Tibial nerve (tissue), 4 donors: ENCODE measurements at regions not wholly inside any gene's neighbourhood (a gene's known extent, or its start where the extent isn't known, plus 50 kb on each side); places are given as distances from the start of the nearest gene placed in this dataset.

ENCODE experiments used
- EP300 ChIP-seq, 2 donors: sonication (generic); formaldehyde crosslinking; IDR thresholded peaks; one replicate each; pipeline ENCODE4 v1.6.1; 2017; ENCODE audit warnings: antibody characterized with exemption in 2 of 2, mild to moderate bottlenecking in 1 of 2
- TF ChIP-seq, protein P1 (sequence below), 5 experiments: fragments of 200-600 bp in 3 of 5; fragments of 450-650 bp in 2 of 5; sonication (generic) in 3 of 5; IDR thresholded peaks; one replicate each; pipeline ENCODE4 v1.5.1; 2016 to 2019; ENCODE audit warnings: antibody characterized with exemption in 5 of 5, mild to moderate bottlenecking in 3 of 5, moderate library complexity in 2 of 5

DNA sequence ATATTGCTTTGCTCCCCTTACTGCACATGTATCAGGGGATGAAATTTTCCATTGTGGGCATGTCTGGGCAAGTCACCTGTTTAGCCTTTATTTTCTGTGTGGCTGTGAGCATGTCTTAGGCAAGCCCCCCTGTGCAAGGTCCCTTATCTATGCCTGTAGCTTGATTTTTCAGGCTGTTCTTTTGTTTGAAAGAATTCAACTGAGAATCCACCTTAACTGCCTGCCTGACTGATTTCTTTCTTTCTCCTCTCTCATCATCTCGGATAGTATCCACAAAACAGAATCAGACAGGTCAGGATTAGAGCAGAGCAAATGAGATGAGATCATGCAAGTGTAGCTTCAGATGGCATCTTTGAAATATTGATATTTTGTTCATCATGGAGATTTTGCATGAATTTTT is 1147.5 kb upstream of the ACVR2A start:
- TF ChIP-seq, protein P1, sequence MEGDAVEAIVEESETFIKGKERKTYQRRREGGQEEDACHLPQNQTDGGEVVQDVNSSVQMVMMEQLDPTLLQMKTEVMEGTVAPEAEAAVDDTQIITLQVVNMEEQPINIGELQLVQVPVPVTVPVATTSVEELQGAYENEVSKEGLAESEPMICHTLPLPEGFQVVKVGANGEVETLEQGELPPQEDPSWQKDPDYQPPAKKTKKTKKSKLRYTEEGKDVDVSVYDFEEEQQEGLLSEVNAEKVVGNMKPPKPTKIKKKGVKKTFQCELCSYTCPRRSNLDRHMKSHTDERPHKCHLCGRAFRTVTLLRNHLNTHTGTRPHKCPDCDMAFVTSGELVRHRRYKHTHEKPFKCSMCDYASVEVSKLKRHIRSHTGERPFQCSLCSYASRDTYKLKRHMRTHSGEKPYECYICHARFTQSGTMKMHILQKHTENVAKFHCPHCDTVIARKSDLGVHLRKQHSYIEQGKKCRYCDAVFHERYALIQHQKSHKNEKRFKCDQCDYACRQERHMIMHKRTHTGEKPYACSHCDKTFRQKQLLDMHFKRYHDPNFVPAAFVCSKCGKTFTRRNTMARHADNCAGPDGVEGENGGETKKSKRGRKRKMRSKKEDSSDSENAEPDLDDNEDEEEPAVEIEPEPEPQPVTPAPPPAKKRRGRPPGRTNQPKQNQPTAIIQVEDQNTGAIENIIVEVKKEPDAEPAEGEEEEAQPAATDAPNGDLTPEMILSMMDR (IDR thresholded peaks at IDR 0.05) = no peak
- TF ChIP-seq EP300 (IDR thresholded peaks at IDR 0.05) = no peak
